ENCODE measurements at regions not wholly inside any gene's neighbourhood (a gene's known extent, or its start where the extent isn't known, plus 50 kb on each side); places are given as distances from the start of the nearest gene placed in this dataset.

GRCh38 chr18:34280000-34280399 lies 55.3 kb upstream of the NOL4 start:
- TF ChIP-seq CTCF (IDR thresholded peaks at IDR 0.05; ENCODE audit: low read depth, low read length) = no peak
- DNase-seq (ENCODE audit: extremely low read depth, low read depth) = no peak

- TF ChIP-seq CTCF (IDR thresholded peaks at IDR 0.05; ENCODE audit: low read depth, low read length) = no peak
- no peak for DNase-seq (ENCODE audit: extremely low read depth, low read depth)
These were observed 55.9 kb upstream of the NOL4 start for GRCh38 chr18:34280653-34281052.

GRCh38 chr18:34281290-34281689 lies 56.6 kb upstream of the NOL4 start:
- no peak for TF ChIP-seq CTCF (IDR thresholded peaks at IDR 0.05; ENCODE audit: low read depth, low read length)
- no peak for DNase-seq (ENCODE audit: extremely low read depth, low read depth)

- DNase-seq (ENCODE audit: extremely low read depth, low read depth) = no peak
- TF ChIP-seq CTCF (IDR thresholded peaks at IDR 0.05; ENCODE audit: low read depth, low read length) = no peak
These were observed 57.0 kb upstream of the NOL4 start for GRCh38 chr18:34281722-34282121.

- no peak for TF ChIP-seq CTCF (IDR thresholded peaks at IDR 0.05; ENCODE audit: low read depth, low read length)
- DNase-seq (ENCODE audit: extremely low read depth, low read depth) = no peak
These were observed 58.8 kb upstream of the NOL4 start for GRCh38 chr18:34283506-34283905.

GRCh38 chr18:34287825-34288224 lies 63.1 kb upstream of the NOL4 start:
- TF ChIP-seq CTCF (IDR thresholded peaks at IDR 0.05; ENCODE audit: low read depth, low read length) = no peak
- DNase-seq (ENCODE audit: extremely low read depth, low read depth) = no peak

- no peak for TF ChIP-seq CTCF (IDR thresholded peaks at IDR 0.05; ENCODE audit: low read depth, low read length)
- no peak for DNase-seq (ENCODE audit: extremely low read depth, low read depth)
These were observed 67.9 kb upstream of the NOL4 start for GRCh38 chr18:34292594-34292993.

Measured in AG09319 (cell line).